Right lobe of liver (tissue), 6 donors: ENCODE measurements at regions not wholly inside any gene's neighbourhood (a gene's known extent, or its start where the extent isn't known, plus 50 kb on each side); places are given as distances from the start of the nearest gene placed in this dataset.

ENCODE experiments used
- ATAC-seq, 4 donors: fragments of 200-7000 bp; cut with Tn5 transposase; one replicate each; pipeline ENCODE4 v1.9.1; 2020; ENCODE audit warnings: mild to moderate bottlenecking in 4 of 4, moderate library complexity in 4 of 4
- DNase-seq, 3 donors: peaks; one replicate each; pipeline ENCODE4 v3.0.0-alpha.2; 2020
- H3K27ac ChIP-seq, 3 donors: fragments of 200-600 bp; one replicate each; pipeline ENCODE4 v1.8.0; 2022
- H3K27me3 ChIP-seq, 2 donors: fragments of 200-600 bp; one replicate each; pipeline ENCODE4 v1.8.0; 2022
- H3K36me3 ChIP-seq, 4 donors: fragments of 200-600 bp; sonication (generic) in 1 of 4; one replicate each; pipeline versions ENCODE4 v1.5.1 to v1.8.0; 2017 to 2022; ENCODE audit warnings: control low read depth in 1 of 4
- H3K4me1 ChIP-seq, 4 donors: fragments of 200-600 bp; sonication (generic) in 1 of 4; one replicate each; pipeline versions ENCODE4 v1.5.1 to v1.8.0; 2017 to 2022; ENCODE audit warnings: control low read depth in 1 of 4
- H3K4me3 ChIP-seq, 3 donors: fragments of 200-600 bp; one replicate each; pipeline ENCODE4 v1.8.0; 2022
- H3K9me3 ChIP-seq, 4 donors: fragments of 200-600 bp; sonication (generic) in 1 of 4; one replicate each; pipeline versions ENCODE4 v1.5.1 to v1.8.0; 2017 to 2022; ENCODE audit warnings: control low read depth in 1 of 4
- POLR2A ChIP-seq: fragments of 450-650 bp; IDR thresholded peaks from one replicate; pipeline ENCODE4 v1.6.1; 2017; ENCODE audit warnings: antibody characterized with exemption, mild to moderate bottlenecking
- WGBS: methylation state at CpG from one replicate; pipeline ENCODE4 v1.1.6; 2018; ENCODE audit warnings: low coverage, low lambda C conversion rate; ENCODE audit not compliant: insufficient coverage; ENCODE audit errors: missing lambda C conversion rate; 5-methylcytosine and 5-hydroxymethylcytosine counted together
- intact Hi-C, 2 donors: fragments of 100-400 bp; cut with DNase I; formaldehyde crosslinking; loops; one replicate each; pipeline versions ENCODE4 v1.11.2 to v1.14.1; 2022
- TF ChIP-seq, protein P1 (sequence below), 4 donors: fragments of 200-600 bp in 3 of 4; fragments of 450-650 bp in 1 of 4; IDR thresholded peaks; one replicate each; pipeline versions ENCODE4 v1.5.1 to v1.8.0; 2016 to 2022; ENCODE audit warnings: antibody characterized with exemption in 4 of 4, mild to moderate bottlenecking in 2 of 4
- donor health status: DM: no; HTN: yes; CAD: no.
- donor health status: DM: no; HTN: no; CAD: no.
- donor health status: DM: no; HTN: no; CAD: no.
- donor health status: DM: no; HTN: yes; CAD: no.
- donor health status: DM: no; HTN: yes; CAD: no.

DNA sequence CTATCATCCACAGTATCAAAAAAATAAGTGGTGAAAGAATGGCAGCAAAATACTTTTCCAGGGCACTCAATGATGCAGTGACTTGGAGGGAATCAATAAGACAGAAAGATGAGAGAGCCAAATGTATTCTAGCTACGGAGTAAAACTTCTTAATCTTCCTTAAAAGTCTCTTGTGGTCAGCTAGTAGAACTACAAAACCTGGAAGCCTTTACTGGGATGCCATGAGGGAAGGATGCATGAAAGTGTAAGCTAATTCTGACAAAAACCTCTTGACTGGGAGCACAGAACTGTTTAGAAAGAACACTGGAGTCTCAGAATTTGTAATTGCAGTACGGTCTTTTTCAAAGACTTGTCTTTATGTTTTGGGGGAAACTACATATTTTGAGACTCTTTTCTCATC is 432.8 kb upstream of the PTPRD start:
- H3K4me3 ChIP-seq = no peak overlapping the region
- H3K4me1 ChIP-seq = no peaks in the 10 kb centered on the region
- H3K27ac ChIP-seq = no peak overlapping the region
- H3K9me3 ChIP-seq = no peaks in the 10 kb centered on the region
- H3K36me3 ChIP-seq = no peaks in the 10 kb centered on the region
- 34% methylated on average over 2 of the region's 2 CpGs for WGBS
- intact Hi-C loops = no loop called here
- TF ChIP-seq, protein P1, sequence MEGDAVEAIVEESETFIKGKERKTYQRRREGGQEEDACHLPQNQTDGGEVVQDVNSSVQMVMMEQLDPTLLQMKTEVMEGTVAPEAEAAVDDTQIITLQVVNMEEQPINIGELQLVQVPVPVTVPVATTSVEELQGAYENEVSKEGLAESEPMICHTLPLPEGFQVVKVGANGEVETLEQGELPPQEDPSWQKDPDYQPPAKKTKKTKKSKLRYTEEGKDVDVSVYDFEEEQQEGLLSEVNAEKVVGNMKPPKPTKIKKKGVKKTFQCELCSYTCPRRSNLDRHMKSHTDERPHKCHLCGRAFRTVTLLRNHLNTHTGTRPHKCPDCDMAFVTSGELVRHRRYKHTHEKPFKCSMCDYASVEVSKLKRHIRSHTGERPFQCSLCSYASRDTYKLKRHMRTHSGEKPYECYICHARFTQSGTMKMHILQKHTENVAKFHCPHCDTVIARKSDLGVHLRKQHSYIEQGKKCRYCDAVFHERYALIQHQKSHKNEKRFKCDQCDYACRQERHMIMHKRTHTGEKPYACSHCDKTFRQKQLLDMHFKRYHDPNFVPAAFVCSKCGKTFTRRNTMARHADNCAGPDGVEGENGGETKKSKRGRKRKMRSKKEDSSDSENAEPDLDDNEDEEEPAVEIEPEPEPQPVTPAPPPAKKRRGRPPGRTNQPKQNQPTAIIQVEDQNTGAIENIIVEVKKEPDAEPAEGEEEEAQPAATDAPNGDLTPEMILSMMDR (IDR thresholded peaks at IDR 0.05) = no peak
- TF ChIP-seq POLR2A = no peak
- no peaks in the 10 kb centered on the region for H3K27me3 ChIP-seq
- ATAC-seq (no peak), DNase-seq (no peak)

DNA sequence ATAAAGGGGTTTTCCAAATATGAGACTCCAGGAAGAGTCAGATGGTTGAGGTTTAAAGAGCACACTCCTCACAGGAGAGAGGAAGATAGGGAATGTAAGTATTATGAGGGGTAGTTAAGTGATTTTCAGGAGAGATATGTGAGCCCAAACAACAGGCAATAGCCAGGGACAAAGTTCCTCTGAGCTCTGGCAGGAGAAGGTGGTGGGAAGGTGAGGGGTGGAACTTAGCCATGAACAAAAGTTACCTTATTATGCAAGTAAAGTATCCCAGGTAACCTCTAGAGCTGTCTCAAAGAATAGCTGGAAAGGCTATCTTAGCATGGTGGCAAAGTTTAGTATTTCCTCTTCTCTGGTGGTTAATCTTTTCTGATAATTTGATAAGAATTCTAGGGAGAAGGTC is 450.5 kb upstream of the PTPRD start:
- Histone ChIP-seq H3K4me1 (no peaks in the 10 kb centered on the region), H3K27ac (no peak overlapping the region), H3K4me3 (no peak overlapping the region), H3K36me3 (no peaks in the 10 kb centered on the region), H3K9me3 (no peaks in the 10 kb centered on the region), H3K27me3 (no peaks in the 10 kb centered on the region)
- intact Hi-C loops = no loop called here
- no peak for ATAC-seq
- TF ChIP-seq POLR2A = no peak
- TF ChIP-seq, protein P1 (IDR thresholded peaks at IDR 0.05) = no peak
- no peak for DNase-seq

DNA sequence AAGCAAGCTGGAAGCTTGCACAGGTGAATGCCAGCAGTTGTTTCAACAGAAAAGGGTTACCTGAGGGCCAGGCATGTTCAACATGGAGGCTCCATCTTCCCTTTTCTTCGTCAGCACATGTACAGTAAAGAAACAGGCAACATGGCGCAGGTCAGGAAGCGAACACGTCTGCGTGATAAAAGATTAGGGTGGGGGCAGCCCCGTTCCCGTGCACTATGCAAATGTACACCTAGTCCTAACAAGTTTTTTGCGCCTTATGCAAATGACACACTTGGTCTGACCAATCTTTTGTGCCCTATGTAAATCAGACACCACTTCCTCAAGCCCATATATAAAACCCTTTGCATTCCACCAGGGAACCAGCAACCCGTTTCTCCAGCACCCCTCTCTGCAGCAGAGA is 452.1 kb upstream of the PTPRD start:
- DNase-seq (no peak), ATAC-seq (no peak)
- H3K27ac ChIP-seq = no peak overlapping the region
- 69% methylated on average over 9 of the region's 9 CpGs for WGBS
- H3K9me3 ChIP-seq = no peaks in the 10 kb centered on the region
- intact Hi-C loops = no loop called here
- TF ChIP-seq, protein P1 (IDR thresholded peaks at IDR 0.05) = no peak
- TF ChIP-seq POLR2A = no peak
- no peaks in the 10 kb centered on the region for H3K27me3 ChIP-seq
- no peak overlapping the region for H3K4me3 ChIP-seq
- no peaks in the 10 kb centered on the region for H3K36me3 ChIP-seq
- no peaks in the 10 kb centered on the region for H3K4me1 ChIP-seq

DNA sequence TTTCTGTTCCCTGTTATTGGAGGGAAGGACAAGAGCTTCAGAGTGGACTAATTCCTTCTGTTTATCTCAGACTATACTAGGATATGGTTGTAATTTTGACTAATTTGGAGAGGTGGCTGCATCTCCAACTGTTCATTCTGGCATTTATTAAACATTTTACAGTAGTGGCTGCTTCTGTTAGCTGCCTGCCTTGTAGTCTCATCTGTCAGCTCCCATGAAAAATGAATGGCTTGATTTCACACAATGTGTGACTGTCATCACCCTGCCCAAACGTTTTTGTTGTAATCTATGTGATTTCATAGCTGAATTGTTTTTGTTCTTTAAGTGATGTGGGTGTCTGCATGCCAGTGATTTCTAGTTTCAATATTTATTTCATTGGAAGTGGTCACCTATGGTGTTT is 459.4 kb upstream of the PTPRD start:
- Histone ChIP-seq H3K9me3 (no peaks in the 10 kb centered on the region), H3K4me3 (no peak overlapping the region), H3K27me3 (no peaks in the 10 kb centered on the region), H3K36me3 (no peaks in the 10 kb centered on the region), H3K4me1 (no peaks in the 10 kb centered on the region), H3K27ac (no peak overlapping the region)
- ATAC-seq (no peak), DNase-seq (no peak)
- TF ChIP-seq, protein P1 (IDR thresholded peaks at IDR 0.05) = no peak
- TF ChIP-seq POLR2A = no peak
- intact Hi-C loops = no loop called here
- WGBS = 0% methylated on average over 1 of the region's 1 CpG

DNA sequence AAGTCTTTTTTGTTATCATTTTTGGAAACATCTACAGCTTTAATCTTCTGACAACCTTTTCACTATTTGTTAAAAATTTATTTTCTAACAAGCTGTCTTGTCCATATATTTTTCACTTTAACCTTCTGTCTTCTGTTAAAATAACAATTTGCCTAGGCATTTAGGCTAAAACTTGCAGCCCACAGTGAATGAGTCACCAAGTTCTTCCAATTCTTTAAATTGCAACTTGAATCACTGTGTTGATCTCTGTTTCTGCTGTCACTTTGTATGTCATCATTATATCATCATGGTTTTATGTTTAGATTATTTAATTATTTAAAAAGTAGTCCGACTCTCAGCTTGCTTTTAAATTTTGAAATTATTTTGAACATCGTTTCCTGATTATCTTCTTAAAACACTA is 473.8 kb upstream of the PTPRD start:
- intact Hi-C loops = no loop called here
- Histone ChIP-seq H3K4me1 (no peaks in the 10 kb centered on the region), H3K27ac (no peak overlapping the region), H3K27me3 (no peaks in the 10 kb centered on the region), H3K9me3 (no peaks in the 10 kb centered on the region), H3K36me3 (no peaks in the 10 kb centered on the region), H3K4me3 (no peak overlapping the region)
- TF ChIP-seq, protein P1 (IDR thresholded peaks at IDR 0.05) = no peak
- TF ChIP-seq POLR2A = no peak
- DNase-seq (no peak), ATAC-seq (no peak)
- WGBS = 52% methylated on average over 2 of the region's 2 CpGs
